BE2C (cell line): ENCODE measurements at regions not wholly inside any gene's neighbourhood (a gene's known extent, or its start where the extent isn't known, plus 50 kb on each side); places are given as distances from the start of the nearest gene placed in this dataset.

Source experiments
- DNase-seq: peaks from one replicate; pipeline ENCODE4 v3.0.0-alpha.2; 2020
- H3K27me3 ChIP-seq: fragments of 250-450 bp; sonication (Bioruptor Pico); 2 replicates; pipeline ENCODE4 v1.5.1; 2020; ENCODE audit warnings: mild to moderate bottlenecking
- H3K36me3 ChIP-seq: fragments of 250-450 bp; sonication (Bioruptor Pico); 2 replicates; pipeline ENCODE4 v1.5.1; 2020; ENCODE audit warnings: mild to moderate bottlenecking
- H3K4me1 ChIP-seq: fragments of 250-450 bp; sonication (Bioruptor Pico); 2 replicates; pipeline ENCODE4 v1.5.1; 2020
- H3K4me3 ChIP-seq: 2 replicates; pipeline ENCODE4 v1.5.1; 2011; ENCODE audit warnings: low read depth, low read length
- H3K9me3 ChIP-seq: fragments of 250-450 bp; sonication (Bioruptor Pico); 2 replicates; pipeline ENCODE4 v1.5.1; 2020
- CTCF ChIP-seq: IDR thresholded peaks from 2 replicates; pipeline ENCODE4 v1.5.1; 2012; ENCODE audit warnings: mild to moderate bottlenecking, low read depth, low read length

- H3K36me3 ChIP-seq, result no peaks in the 10 kb centered on the region
- H3K4me1 ChIP-seq, result no peaks in the 10 kb centered on the region
- H3K4me3 ChIP-seq, result no peak overlapping the region
- DNase-seq, result no peak
- no peaks in the 10 kb centered on the region for H3K27me3 ChIP-seq
- no peak for TF ChIP-seq CTCF
- no peaks in the 10 kb centered on the region for H3K9me3 ChIP-seq
Measured at GRCh38 chr9:79512251-79512650, 59.5 kb upstream of the TLE4 start.
